ENCODE measurements at regions not wholly inside any gene's neighbourhood (a gene's known extent, or its start where the extent isn't known, plus 50 kb on each side); places are given as distances from the start of the nearest gene placed in this dataset.

GRCh38 chr14:78088916-78089315 lies 81.3 kb upstream of the NRXN3 start:
- TF ChIP-seq CTCF (IDR thresholded peaks at IDR 0.05; ENCODE audit: insufficient read depth, low read length, poor library complexity, severe bottlenecking) (no peak), EZH2phosphoT487 (conservative IDR thresholded peaks at IDR 0.05; ENCODE audit: low read length) (no peak)

Data from SU-DHL-6 (cell line).